Mammary epithelial cell (primary cell): ENCODE measurements at regions not wholly inside any gene's neighbourhood (a gene's known extent, or its start where the extent isn't known, plus 50 kb on each side); places are given as distances from the start of the nearest gene placed in this dataset.

ENCODE experiments used
- EZH2 ChIP-seq: IDR thresholded peaks from 2 replicates; pipeline ENCODE4 v1.6.1; 2012; ENCODE audit warnings: low read length, inconsistent platforms, borderline replicate concordance
- TF ChIP-seq, protein P1 (sequence below), 2 donors: IDR thresholded peaks in 1 of 2; conservative IDR thresholded peaks in 1 of 2; 2 replicates each; pipeline ENCODE4 v1.5.1; 2011 to 2012; ENCODE audit warnings: inconsistent platforms in 2 of 2, low read length in 2 of 2, mild to moderate bottlenecking in 2 of 2, control low read depth in 1 of 2, low read depth in 1 of 2; ENCODE audit not compliant: insufficient read depth in 1 of 2; ENCODE audit errors: extremely low read depth in 1 of 2

DNA sequence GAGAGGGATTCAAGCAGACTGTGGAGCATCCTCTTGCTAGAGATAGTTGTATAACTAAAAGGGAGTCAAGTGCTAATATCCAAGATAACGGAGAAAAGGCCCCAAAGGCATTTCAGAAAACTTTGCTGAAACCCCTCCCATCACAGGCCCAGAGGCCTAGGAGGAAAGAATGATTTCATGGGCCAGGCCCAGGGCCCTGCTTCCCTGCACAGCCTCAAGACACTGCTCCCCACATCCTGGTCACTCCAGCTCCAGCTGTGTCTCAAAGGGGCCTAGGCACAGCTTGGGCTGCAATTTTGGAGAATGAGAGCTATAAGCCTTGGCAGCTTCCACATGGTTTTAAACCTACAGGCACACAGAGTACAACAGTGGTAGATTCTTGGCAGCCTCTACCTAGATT, 85.6 kb downstream of the OR13A1 start:
- TF ChIP-seq, protein P1, sequence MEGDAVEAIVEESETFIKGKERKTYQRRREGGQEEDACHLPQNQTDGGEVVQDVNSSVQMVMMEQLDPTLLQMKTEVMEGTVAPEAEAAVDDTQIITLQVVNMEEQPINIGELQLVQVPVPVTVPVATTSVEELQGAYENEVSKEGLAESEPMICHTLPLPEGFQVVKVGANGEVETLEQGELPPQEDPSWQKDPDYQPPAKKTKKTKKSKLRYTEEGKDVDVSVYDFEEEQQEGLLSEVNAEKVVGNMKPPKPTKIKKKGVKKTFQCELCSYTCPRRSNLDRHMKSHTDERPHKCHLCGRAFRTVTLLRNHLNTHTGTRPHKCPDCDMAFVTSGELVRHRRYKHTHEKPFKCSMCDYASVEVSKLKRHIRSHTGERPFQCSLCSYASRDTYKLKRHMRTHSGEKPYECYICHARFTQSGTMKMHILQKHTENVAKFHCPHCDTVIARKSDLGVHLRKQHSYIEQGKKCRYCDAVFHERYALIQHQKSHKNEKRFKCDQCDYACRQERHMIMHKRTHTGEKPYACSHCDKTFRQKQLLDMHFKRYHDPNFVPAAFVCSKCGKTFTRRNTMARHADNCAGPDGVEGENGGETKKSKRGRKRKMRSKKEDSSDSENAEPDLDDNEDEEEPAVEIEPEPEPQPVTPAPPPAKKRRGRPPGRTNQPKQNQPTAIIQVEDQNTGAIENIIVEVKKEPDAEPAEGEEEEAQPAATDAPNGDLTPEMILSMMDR (conservative IDR thresholded peaks at IDR 0.05 in 1 of 2, IDR thresholded peaks at IDR 0.05 in 1 of 2; ENCODE audit: extremely low read depth in 1 of 2, insufficient read depth in 1 of 2, low read depth in 1 of 2, low read length in 2 of 2), result no peak
- TF ChIP-seq EZH2, result no peak
